AG08396 (cell line): ENCODE measurements at regions not wholly inside any gene's neighbourhood (a gene's known extent, or its start where the extent isn't known, plus 50 kb on each side); places are given as distances from the start of the nearest gene placed in this dataset.
A peak's percentile ranks its signal among the peaks of the same experiment; 100 is the strongest.

Experiments used
- DNase-seq: peaks from one replicate; pipeline ENCODE4 v3.0.0; 2012; ENCODE audit warnings: low spot score, mixed read lengths

DNA sequence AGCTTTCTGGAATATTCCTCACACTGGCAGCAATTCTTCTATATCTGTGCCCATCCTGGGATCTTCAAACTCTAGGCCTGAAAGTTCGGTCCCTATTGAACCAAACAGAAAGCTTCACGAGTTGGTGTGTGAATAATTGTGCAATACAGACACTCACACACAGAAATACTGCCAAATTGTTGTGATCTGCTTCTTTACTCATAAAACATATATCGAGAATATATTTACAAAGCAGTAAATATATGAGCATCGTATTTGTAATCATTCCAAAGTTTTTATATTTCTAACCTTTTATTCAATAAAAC, 56.6 kb upstream of the BEX4 start:
- no peak for DNase-seq

DNA sequence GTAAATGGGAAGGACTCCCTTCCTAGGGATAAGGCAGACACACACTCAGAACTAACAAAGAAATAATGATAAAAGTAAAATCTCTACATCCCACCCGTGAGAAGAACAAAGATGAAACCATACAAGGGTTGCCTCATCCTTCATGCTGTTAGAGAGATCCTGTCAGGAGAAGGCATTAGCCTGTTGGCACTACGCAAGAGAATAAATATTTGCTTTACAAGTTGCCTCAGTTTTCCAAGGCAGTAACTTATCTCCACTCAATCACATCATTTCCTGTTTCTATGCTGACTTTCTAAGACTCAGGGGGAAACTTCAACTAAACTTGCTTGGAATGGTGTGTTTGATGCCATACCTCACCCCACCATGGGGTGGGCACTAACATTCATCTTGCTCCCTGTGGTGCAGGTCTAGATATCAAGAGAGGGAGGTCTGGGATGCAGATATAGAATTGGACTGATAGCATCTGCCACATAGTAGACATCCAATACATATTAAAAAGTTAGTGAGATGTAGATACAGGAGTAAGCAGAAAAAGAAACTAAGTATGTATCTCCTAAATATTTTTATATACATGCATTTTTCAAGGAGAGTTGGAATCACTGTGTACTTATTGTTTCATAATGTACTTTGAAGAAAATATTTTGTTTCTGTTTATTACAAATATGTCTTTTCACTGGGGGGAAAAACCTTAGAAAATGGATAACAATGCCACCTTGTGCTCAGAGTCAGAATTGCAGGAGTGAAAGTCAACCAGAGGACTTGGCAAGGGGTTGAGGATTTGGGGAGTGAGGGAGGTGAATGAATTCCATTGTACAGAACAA, 57.2 kb upstream of the BEX4 start:
- DNase-seq: peak; percentile 49

DNA sequence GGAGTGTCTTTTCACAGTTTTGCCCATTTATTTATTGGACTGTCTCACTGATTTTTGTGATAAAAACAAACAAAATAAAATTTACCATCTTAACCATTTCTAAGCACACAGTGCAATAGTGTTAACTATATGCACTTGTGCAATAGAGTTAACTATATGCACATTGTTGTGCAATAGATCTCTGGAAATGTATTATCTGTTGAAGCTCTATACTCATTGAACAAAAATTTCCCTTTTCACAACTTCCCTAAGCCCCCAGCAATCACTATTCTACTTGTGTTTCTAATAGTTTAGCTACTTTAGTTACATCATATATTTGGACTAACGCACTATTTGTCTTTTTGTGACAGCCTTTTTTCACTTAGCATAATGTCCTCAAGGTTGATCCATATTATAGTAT, 59.7 kb upstream of the BEX4 start:
- no peak for DNase-seq

DNA sequence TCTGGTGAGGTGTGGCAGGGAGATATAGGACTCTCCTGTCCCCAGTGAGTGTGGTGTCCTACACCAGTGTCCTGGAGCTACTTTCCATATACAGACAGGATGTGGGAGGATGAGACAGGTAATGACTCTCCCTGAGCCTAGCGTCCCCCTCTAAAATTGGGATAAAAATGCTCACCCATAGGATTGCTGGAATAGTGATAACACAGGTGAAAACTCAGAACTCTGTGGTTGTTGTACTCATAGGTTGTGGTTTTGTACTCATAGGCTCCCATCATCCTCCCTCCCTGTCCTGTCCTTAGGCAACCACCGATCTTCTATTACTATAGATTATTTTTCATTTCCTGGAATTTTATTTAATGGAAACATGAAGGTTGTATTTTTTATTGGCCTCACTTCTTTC, 60.7 kb upstream of the NXF3 start:
- DNase-seq: no peak

DNA sequence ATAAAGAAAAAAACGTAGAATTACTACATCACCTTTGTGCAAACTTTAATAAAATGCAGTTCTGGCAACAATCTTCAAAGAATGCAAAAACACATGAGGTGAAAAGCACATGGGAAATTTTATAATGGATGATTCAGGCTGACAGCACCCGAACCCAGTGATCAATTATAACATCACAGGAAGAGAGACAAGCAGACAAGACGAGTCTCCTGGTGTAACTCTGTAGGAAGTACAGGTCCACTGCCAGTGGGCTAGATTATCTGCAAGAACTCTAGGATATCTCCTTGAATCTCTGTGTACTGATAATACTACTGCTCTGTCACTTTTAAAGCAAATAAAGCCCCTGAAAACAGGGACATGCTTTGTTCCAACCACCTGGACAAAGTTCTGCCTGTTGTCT, 58.9 kb upstream of the NXF3 start:
- no peak for DNase-seq

DNA sequence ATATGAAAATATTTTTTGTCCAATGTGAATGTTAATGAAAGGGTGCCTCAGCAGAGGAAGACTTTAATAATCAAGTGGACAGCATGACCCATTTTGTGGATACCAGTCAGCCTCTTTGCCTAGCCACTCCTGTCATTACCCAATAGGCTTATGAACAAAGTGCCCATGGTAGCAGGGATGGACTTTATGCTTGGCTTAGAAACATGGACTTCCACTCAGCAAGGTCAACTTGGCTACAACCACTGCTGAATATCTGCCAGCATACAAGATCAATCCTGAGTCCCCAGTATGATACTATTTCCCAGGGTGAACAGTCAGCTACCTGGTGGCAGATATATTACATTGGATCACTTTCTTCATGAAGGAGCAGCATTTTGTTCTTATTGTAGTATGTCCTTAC, 56.7 kb upstream of the NXF3 start:
- DNase-seq: no peak

DNA sequence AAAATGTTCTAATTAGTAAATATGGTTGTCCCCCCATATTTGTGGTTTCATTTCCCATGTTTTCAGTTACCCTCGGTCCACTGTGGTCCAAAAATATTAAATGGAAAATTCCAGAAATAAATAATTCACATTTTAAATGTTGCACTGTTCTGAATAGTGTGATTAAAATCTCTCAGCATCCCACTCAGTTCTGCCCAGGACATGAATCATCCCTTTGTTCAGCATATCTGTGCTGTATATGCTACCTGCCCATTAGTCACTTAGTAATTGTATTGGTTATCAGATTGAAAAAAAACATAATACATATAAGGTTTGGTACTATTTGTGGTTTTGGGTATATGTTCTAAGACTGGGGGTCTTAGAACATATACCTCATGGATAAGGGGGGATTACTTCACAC, 55.1 kb upstream of the NXF3 start:
- DNase-seq: no peak
